ENCODE measurements at regions not wholly inside any gene's neighbourhood (a gene's known extent, or its start where the extent isn't known, plus 50 kb on each side); places are given as distances from the start of the nearest gene placed in this dataset.

DNA sequence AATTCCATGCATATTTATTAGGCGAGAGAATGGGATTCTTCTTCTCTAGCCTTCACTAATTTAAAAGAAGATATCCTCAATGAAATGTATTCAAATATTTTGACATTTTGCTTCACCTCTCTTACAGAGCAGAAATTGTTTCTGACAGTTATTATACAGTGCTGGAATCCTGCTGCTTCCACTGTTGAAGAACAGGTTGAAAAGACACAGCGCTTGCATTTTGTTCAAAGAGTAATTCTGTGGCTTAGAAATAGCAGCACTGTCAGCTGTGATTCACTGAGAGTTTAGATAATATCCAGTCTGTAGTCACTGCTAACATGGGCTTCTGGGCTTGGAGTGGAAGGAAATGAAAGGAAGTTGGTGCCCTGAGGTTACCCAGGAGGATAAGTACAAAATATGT is 117.1 kb upstream of the FBXL4 start:
- DNase-seq = no peak

DNA sequence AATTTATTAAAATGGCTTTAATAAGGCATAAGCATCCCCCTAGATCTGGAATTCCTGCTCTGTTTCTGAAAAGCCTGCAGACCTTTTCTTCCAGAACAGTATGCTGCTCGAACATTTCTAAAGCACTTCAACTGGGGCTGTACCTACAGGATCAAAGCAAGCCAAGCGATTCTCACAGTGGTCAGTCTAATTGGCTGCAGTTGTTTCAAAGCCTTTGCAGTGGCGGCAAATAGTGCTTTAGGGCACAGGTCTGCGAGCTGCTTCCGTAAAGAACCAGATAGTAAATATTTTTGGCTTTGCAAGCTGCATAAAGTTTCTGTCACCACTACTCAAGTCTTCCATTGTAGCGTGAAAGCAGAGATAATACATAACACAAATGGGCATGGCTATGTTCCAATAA is 88.9 kb upstream of the FBXL4 start:
- no peak for DNase-seq

DNA sequence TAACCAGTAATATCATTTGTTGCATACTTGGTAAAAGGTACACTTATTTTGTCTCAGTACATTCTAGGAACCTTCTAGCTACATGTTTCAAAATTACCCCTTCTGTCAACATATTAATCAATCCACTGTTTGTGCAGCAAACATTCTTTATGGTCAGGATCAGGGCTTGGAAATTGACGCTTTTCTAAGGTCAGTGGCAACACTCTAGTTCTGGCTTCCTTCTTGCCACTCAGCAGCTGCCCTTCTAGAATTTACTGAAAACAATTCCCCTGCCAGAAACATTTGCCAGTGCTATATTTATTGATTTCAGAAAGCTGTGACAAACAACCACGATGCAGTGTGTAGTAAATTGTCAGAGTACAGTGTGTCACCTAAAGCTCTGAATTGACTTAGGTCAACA is 84.7 kb upstream of the FBXL4 start:
- no peak for DNase-seq

DNA sequence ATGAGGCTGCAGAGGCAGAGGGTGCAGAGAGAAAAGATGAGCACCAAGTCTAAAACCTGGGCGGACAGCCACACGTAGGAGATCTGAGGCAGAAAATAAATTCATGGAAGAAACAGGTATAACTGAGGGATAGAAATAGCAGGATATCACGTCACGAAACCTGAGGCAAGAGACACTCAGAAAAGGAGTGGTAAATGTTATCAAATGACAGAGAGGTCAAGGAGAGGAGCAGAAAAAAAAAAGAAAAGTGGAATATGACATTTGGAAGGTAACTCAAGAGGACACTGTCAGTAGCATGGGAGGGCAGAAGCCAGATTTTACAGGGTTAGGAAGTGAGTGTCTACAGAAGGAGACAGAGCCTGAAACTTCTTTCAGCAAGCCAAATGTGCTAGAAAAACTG is 84.2 kb upstream of the FBXL4 start:
- no peak for DNase-seq

DNA sequence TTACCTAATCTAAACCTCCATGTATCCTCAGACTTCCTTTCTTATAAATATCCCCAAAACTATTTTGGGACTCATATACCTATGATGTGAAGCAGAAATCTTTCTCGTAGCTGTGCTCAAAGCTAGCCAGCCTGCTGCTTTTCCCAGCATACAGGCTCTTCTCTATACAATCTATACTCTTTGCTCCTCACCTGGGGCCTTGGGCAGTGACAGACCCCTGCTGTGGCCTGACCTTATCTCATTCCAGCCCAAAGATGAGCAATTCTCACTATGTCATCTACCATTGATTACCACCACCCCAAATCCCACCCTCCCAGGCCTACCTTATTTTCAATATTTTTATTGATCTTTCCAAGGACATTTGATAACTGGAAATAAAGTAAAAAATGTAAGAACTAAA is 83.2 kb upstream of the FBXL4 start:
- no peak for DNase-seq

DNA sequence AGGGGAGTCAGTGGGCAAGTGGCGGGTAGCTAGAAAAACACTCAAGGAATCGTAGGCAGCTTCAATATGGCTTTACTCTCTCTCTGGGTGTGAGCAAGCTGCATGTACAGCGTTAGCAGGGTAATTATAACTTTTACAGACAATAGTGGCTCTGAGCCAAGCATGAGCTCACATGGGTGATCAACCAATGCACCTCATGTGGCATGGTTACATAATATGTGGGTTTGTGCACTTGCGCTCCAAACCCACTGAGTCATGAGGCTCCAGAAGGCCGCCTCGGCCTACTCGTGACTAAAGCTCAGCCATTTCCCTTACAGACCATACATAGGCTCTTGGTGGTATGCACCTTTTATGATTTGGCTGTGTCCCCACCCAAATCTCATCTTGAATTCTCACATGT is 78.4 kb upstream of the FBXL4 start:
- DNase-seq = no peak

DNA sequence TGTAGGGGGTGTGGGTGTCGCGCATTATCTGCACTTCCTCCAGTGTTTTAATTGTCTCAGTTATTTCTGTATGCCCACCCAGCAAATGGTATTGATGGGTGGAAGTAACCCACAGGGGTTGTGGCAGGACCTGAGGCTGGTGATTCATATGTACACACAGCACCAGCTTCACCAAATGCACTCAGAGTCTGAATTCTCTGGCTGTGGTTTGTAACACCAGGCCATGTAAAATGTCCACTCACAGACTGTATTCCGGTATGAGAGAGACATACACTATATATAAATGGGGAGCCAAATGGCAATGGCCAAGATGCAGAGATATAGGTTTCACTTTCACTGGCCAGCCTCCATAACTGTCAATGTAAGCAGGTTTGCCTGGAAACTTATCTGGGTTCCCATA is 76.3 kb upstream of the FBXL4 start:
- DNase-seq = peak; percentile 13

DNA sequence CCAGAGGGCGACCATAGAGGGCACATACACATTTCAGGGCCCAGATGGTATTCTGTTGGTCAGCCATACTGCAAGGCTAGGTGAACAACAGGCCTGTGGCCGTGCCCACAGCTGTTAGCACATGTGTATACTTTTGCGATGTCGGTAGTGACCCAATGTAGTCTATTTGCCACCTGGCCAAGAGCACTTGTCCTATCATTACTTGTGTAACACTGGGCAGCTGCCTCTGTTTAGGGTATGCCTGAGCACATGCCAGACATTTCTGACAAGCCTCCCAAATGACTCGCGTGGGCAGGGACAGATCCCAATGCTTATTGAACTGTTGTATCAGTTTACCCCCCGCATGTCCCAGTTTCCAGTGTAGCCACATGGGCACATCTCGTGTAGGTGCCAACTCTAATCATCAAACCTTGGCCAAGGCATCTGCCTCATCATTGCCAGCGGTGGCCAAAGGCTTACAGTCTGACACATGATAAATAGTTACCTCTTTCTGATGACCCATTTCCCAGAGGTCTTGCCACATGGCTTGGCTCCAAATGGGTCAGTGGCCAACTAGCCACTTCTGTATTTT is 74.4 kb upstream of the FBXL4 start:
- no peak for DNase-seq

DNA sequence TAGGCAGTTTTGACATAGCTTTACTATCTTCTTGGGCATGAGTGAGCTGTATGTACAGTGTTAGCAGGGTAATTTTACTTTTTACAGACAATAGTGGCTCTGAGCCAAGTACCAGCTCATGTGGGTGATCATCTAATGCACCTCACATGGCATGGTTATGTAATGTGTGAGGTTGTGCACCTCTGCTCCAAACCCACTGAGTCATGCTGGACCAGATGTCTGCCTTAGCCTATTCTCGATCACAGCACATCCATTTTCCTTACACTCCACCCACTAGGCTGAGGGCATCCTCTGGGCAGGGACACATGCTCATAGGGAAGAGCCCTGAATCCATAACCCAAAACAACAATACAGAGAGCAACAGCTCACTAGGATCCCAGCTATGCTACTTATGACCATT is 71.6 kb upstream of the FBXL4 start:
- DNase-seq = no peak

DNA sequence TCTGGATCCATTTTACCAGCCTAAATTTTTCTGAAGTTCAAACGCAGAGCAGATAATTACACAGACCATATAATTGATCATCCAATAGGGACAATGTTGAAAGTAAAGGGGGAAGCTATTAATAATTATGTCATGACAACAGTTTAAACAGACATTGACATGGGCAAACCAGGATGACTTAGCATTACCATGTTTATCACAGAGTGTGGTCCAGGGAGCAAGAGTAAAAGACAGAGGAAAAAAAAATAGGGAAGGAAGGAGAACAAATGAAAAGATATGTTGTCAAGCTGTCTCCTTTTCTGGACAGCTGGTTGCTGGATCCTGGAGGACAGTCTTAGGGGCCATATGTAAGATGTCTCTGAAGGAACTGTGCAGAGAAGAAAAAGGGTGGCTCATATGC is 69.4 kb upstream of the FBXL4 start:
- no peak for DNase-seq

DNA sequence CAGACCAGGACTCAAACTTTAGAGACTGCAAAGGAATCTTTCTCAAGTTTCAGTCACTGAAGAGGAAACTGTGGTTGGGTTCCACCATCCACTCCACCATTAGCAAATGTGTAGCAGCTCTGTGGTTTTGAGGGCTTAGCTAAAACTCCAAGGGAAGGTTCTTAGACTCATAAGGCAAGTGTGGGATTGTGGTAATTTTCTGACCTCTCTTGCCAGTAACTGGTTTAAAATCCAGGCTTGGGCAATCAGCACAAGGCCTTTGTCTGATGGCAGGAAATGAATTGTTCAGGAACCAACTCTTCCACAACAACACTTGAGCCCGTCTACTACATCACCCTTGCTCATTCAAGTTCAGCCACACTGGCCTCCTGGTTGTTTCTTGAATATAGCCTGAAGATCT is 68.6 kb upstream of the FBXL4 start:
- no peak for DNase-seq

DNA sequence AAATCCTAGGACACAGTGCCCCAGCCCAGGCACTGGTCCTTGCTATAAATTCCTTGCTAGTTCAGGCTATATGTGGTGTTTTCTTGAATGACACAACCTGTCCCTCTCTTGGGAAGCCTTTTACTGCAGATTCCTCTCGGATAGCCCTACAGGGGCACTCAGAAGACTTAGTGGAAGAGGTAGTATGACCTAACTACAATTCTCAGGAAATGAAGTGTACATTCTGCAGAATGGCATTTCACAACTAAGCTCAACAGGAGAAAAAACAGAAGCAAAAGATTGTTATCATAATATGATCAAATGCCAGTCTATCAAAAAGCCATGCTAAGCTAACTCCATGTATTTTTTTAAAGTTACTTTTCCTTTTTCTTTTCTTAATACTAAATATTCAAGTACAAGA is 66.3 kb upstream of the FBXL4 start:
- no peak for DNase-seq

DNA sequence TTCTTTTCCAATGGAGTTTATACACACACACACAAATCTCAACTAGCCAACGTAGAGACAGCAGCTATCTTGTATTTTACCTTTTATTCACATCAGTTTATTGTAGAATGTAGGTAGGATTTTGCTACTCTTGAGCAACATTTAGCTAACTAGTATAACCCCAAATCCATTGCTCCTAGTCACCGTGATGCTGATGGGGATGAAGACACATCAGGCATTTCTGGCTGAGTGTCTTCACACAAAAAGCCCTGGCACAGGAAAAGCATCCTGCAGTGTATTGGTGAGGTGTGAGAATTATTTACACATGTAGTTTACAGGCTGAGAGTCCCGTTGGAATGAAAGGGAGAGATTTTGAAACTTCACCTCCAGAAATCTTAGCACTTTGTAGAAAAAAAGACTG is 65.9 kb upstream of the FBXL4 start:
- no peak for DNase-seq

DNA sequence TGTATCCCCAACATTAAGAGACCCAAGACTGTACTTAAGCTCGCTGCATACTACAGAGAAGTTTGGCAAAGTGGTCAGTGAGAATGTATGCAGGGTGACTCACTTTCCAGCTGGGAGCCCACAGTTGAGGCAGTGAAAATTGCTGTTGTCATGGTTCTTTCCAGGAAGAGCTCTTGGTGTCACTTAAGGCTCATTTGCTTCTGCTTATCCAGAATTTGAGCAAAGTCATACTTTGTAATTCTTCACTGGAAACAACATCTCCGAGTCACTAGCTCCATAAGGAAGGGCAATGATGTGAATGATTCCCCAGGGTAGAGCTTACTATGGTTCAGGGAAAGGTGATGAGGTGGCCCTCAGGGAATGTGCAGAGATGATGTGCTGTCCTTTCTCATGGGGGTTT is 65.4 kb upstream of the FBXL4 start:
- DNase-seq = no peak

DNA sequence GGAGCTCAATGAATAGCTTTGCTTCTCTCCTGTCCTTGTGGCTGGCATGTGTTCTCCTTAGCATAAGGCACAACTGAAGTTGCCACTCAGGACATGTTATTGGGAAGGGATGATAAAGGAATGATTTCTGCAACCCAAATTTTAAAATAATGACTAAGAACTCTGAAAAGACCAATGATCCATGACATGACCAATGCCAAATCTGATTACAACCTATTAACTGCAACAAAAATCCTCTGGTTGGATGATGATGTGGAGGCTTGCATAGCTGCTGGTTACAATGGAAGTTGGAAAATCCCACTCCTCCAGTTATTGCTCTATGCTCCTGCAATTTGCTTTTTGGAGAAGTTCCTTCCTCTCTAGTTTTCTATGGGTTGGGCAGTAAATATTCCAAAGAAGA is 63.4 kb upstream of the FBXL4 start:
- DNase-seq = no peak

DNA sequence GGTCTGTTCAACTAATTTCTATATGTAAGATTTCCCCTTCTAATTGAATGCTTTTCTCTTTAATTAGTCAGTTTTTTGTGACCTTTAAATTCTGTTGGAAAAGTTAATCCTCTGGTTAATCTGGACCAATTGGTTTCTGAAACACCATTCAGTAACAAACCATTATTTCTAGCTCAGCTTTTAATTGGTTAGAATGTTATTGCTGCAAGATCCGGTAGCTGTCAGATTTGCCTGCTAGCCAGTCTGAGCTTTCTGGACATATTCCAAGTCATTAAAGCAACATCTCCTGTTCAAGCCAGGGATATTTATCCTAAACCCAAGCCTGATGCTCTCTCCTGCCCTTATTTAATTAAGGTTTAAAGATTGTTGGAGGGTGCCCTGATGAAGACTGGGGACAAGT is 55.1 kb upstream of the FBXL4 start:
- no peak for DNase-seq

DNA sequence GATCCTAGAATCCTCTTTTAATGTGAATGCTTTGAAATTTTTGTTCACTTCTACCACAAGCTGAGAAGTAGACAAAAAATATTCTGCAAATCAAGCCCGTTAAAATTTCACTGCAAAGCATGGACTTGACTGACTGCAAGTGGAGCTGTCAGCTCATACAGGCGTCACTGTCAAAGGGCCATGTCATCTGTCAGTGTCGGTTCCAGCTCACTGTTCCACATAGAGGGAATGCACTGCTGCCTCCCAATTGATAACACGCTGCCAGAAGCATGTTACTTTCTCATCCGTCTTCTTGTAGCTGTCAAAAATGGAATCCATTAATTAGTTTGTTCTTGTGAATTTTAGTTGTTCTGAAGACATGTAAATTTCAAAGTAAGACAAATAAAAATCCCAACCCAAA is 50.4 kb upstream of the FBXL4 start:
- no peak for DNase-seq

All from RPMI8226 (cell line).